Islet of Langerhans (tissue), 1 donor: ENCODE measurements at regions not wholly inside any gene's neighbourhood (a gene's known extent, or its start where the extent isn't known, plus 50 kb on each side); places are given as distances from the start of the nearest gene placed in this dataset.
A peak's percentile ranks its signal among the peaks of the same experiment; 100 is the strongest.

Source experiments
- FAIRE-seq: peaks from one replicate; lab custom pipeline; 2011; peaks lifted over from hg19 to GRCh38; lab: Jason Lieb, UNC

DNA sequence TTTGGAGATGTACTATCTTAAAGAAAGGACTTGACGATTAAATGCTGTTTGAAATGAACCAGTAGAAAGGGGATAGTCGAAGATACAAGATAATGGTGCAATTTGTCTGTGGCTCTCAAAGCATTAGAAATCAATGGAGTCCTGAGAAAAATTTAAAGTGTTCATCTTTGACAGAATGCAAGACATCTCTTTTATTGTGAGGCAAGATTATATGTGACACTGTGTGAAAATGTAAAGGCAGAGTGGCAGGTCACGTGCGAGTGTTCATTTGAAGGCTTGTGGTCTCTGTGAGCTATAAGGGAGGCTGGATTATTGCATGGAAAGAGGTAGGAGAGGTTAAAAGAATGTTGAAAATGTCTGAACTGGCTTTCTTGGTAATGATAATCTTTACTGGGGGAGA is 709.2 kb downstream of the DSC3 start:
- no peak for FAIRE-seq

GRCh38 chr18:30328839-30329238 is 713.7 kb downstream of the DSC3 start:
- no peak for FAIRE-seq

DNA sequence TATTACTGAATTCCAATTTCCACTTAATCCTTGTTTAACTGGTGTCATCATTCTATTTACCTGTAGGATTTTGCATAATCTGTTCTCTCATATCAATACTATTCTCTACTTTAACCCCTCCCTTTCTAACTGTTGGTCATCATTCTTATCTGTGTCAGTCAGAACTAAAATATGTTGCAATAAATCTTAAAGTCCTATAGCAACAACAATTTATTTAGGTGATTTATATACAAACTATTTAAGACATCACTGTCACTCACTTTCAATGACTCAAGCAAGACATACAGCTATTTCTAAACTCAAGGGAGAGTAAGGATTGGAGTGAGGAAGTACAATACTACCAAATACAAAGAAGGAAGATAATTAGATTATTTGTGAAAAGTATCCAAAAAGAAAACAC is 740.4 kb downstream of the DSC3 start:
- no peak for FAIRE-seq

- no peak for FAIRE-seq
These were observed 743.8 kb downstream of the DSC3 start for GRCh38 chr18:30298769-30299168.

GRCh38 chr18:30288662-30289414 is 753.7 kb downstream of the DSC3 start:
- FAIRE-seq = no peak

GRCh38 chr18:30280861-30281470 is 761.6 kb downstream of the DSC3 start:
- peak; percentile 95 for FAIRE-seq

- FAIRE-seq = no peak
These were observed 762.4 kb downstream of the DSC3 start for GRCh38 chr18:30280186-30280585.

GRCh38 chr18:30277676-30278075 is 764.9 kb downstream of the DSC3 start:
- FAIRE-seq = no peak

- no peak for FAIRE-seq
These were observed 770.8 kb downstream of the DSC3 start for GRCh38 chr18:30271716-30272115.

DNA sequence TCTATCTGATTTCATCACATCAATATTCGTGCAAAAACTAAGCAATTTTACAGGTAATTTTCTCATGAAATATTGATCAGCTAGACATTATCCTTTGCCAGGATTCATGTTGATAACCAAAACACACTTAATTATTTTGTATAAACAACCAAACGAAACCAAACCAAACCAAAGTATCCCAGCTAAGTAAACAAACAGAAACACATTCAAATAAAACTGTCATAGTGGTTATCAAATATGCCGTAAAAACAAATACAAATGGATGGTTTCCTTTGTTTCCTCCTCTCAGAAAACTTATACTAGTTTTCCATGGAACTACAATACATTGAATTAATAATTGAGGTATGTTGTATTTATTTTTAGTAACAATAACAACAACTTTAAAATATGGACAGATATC is 777.4 kb downstream of the DSC3 start:
- FAIRE-seq = no peak

GRCh38 chr18:30254331-30254730 is 788.2 kb downstream of the DSC3 start:
- no peak for FAIRE-seq

GRCh38 chr18:30248056-30248455 is 794.5 kb downstream of the DSC3 start:
- no peak for FAIRE-seq

DNA sequence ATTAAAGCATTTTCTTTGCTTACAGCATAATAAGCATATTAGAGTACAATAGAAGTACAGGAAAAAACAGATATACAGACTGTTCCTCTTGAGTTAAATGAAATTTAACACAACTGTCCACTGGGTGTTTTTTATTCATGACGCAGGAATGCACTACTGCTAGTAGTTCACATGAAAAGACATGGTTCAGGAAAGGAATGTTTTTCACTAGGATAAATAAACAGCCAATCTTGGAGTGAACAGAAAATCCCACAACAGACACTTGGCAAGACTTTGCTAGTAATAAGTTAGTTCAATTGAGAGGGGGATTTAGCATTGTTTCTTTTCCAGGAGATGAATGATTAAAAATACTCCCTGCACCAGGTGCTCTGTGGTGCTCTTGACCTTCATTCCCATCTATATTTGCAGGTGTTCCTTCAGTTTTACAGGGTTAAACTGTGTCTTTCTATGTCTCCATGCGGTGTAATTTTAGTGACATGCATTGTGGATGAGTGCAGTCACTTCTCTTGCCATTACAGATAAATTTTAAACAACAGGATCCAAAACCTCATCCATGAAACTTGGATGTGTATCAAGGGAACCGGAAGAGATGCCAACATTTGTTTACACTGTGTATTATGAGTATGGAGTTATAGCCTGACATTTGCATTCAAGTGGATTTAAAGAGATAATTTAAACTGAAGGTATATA is 796.6 kb downstream of the DSC3 start:
- FAIRE-seq = no peak

DNA sequence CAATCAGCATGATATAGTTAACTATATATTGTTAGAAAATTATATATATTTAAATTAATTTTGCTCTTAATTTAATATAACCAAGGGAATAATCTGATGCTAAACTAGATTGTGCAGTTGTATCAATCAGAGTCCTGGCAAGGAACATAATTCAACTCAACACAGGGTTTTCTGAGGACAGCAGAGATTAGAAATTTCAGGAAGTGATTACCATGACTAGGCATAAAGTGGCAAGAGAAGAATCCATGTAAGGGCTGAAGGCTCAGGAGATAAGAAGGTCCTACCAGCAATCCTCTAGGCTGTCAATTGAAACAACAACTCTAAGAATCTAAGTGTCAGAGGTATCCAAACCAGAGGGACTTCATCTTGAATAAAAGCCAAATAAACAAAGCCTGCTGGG is 807.8 kb downstream of the DSC3 start:
- no peak for FAIRE-seq

- FAIRE-seq = peak; percentile 53
These were observed 831.4 kb downstream of the DSC3 start for GRCh38 chr18:30211112-30211511.

- FAIRE-seq = no peak
These were observed 834.0 kb downstream of the DSC3 start for GRCh38 chr18:30208546-30208945.

- no peak for FAIRE-seq
These were observed 850.3 kb downstream of the DSC3 start for GRCh38 chr18:30192216-30192615.

DNA sequence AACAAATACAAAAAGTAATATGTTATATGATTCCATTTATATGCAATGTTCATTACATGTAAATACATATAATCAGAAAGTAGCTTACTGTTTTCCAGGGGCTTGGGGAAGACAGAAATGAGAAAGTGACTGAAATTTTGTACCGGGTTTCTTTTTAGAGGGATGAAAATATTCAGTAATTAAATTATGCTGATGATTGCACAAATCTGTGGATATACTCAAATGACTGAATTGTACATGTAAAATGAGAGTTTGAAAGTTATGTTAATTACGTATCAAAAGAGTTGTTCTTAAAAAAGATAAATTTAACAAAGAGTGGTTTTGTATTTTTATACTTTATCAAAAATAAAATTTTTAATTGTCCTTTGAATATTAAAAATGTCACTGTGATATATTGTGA is 856.3 kb downstream of the DSC3 start:
- no peak for FAIRE-seq

DNA sequence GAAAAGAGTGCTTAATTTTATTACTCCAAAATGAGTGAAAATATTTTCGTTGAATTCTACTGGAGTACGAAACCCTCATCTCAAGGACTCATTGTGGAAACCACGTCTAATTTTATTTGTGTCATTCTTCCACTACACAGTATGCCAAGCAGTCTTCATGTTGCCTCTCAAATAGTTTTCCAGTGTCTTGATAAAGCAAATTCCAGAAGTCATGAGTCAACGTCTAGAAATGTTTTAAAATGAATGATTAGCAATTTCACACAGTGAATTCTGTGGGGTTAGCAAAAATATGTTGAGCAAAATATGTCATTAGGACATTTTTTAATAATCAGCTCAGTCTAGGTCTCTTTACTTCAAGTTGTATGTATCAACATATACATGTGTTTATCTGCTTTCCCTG is 865.5 kb downstream of the DSC3 start:
- no peak for FAIRE-seq

DNA sequence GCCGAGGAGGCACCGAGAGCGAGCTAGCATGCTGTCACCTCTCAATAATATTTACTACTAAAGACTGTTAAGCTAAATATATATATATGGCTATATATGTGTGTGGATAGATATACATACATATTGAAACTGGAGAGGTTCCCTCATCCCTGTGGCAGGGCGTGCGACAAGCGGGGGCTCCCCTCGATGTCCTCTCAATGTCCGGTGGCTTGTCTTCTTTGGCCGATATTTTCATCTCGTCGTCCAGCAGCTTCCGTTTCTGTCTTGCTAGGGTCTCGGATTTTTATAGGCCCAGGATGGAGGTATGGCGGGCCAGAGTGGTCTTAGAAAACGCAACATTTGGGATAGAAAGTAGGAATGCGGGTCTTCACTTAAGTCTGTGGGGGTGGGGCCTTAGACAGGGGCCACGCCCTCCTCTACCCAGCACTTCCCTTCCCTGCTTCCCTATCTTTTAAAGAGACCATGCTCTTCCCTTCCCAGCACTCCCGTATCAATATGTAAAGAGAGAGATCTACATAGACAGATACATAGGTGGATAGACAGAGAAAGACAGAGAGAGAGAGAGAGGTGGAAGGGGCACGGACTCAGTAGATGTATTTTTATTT is 866.8 kb downstream of the DSC3 start:
- FAIRE-seq = no peak

- no peak for FAIRE-seq
These were observed 867.4 kb downstream of the DSC3 start for GRCh38 chr18:30175061-30175574.

DNA sequence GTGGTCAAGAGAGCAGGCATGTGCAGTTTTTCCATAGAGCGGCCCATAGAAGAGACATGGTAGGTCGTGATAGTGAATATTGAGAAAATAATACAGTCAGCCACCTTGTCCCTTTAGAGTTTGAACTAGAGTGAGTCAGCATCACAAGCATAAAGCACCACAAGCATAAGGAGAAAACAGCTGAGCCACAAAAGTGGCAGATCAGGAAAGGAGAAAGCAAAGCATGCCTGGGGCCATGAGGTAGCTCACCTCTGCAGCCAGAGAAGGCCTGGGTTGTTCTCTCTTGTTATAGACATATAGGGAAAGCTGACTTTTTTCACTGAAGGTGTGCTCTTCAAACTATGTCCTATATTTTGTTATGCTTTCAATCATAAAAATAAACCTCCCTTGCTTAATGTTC is 879.0 kb downstream of the DSC3 start:
- no peak for FAIRE-seq

DNA sequence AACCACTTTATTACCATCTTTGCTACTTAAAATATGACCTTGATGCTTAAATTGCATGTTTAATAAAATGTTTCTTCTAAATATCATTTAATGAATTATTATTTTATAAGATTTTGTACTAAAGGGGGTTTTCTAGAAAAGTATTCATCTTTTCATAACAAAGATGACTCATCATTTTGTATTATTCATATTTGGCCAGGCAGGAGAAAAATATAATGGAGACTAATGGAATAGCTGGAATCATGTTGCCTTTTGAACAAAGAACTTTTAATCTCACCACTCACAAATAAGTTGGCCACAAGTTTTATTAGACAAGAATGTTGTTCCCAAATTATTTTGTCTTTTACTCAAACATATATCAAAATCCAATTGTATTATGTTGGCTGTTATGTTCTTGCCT is 882.4 kb downstream of the DSC3 start:
- FAIRE-seq = no peak
